DND-41 (cell line): ENCODE measurements at regions not wholly inside any gene's neighbourhood (a gene's known extent, or its start where the extent isn't known, plus 50 kb on each side); places are given as distances from the start of the nearest gene placed in this dataset.

Experiments
- EZH2 ChIP-seq: IDR thresholded peaks from 3 replicates; pipeline ENCODE4 v1.6.1; 2012; ENCODE audit warnings: borderline replicate concordance, low read depth, mild to moderate bottlenecking, moderate library complexity, low read length, inconsistent platforms; ENCODE audit not compliant: severe bottlenecking
- TF ChIP-seq, protein P1 (sequence below): IDR thresholded peaks from 2 replicates; pipeline ENCODE4 v1.5.1; 2012; ENCODE audit warnings: borderline replicate concordance, low read length, moderate library complexity, mild to moderate bottlenecking; ENCODE audit not compliant: poor library complexity, severe bottlenecking; ENCODE audit errors: extremely low read depth

DNA sequence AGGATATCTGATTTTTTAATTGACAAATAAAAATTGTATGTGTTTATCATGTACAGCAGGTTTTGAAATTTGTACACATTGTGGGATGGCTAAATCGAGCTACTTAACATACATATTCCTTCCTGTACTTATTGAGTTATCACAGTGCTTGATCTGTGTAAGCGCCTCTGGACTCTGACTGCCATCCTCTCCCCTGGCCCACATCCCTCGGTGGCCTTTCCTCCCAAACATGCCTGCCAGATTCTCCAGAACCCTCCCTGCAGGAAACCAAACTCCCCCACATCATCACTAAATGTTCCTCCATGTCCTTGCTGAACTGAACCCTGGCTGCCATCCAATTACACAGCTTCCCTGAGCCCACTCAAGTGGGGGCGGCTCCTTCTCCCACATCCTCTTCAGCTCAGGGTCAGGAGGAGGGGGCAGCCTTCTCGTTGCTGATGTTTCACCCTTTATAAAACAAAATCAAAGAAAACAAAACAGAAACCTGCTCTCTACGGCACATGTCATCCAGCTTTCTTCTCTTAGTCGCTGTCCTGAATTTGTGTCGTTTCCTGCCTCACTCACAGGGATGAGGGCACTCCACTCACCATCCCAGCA lies 97.1 kb upstream of the SPATA13 start:
- TF ChIP-seq, protein P1, sequence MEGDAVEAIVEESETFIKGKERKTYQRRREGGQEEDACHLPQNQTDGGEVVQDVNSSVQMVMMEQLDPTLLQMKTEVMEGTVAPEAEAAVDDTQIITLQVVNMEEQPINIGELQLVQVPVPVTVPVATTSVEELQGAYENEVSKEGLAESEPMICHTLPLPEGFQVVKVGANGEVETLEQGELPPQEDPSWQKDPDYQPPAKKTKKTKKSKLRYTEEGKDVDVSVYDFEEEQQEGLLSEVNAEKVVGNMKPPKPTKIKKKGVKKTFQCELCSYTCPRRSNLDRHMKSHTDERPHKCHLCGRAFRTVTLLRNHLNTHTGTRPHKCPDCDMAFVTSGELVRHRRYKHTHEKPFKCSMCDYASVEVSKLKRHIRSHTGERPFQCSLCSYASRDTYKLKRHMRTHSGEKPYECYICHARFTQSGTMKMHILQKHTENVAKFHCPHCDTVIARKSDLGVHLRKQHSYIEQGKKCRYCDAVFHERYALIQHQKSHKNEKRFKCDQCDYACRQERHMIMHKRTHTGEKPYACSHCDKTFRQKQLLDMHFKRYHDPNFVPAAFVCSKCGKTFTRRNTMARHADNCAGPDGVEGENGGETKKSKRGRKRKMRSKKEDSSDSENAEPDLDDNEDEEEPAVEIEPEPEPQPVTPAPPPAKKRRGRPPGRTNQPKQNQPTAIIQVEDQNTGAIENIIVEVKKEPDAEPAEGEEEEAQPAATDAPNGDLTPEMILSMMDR, result no peak
- no peak for TF ChIP-seq EZH2
